Stimulated activated CD8-positive, alpha-beta memory T cell treated with anti-CD3 and anti-CD28 coated beads, Interleukin-15, amount 100 ng/mL, for 1 hour (primary cell): ENCODE measurements at regions not wholly inside any gene's neighbourhood (a gene's known extent, or its start where the extent isn't known, plus 50 kb on each side); places are given as distances from the start of the nearest gene placed in this dataset.
"Not testable (repeated sequence)": the region's sequence is repeated elsewhere in the genome, so short reads cannot be mapped to it uniquely, and the experiment has no call there.

Source experiments
- DNase-seq: peaks from one replicate; pipeline ENCODE4 v3.0.0-alpha.2; 2020; ENCODE audit warnings: low read depth

GRCh38 chr15:62365795-62366442 is 200.8 kb upstream of the C2CD4B start:
- no peak for DNase-seq

GRCh38 chr15:62369454-62369853 is 204.4 kb upstream of the C2CD4B start:
- no peak for DNase-seq

GRCh38 chr15:62371683-62372082 is 206.6 kb upstream of the C2CD4B start:
- DNase-seq: not testable (repeated sequence)

- DNase-seq: no peak
These were observed 212.8 kb upstream of the C2CD4B start for GRCh38 chr15:62377736-62378480.

GRCh38 chr15:62378772-62379498 is 213.8 kb upstream of the C2CD4B start:
- DNase-seq: no peak

GRCh38 chr15:62380011-62380410 is 214.9 kb upstream of the C2CD4B start:
- no peak for DNase-seq

- DNase-seq: no peak
These were observed 217.0 kb upstream of the C2CD4B start for GRCh38 chr15:62382046-62382445.

- peak; percentile 4 for DNase-seq
These were observed 225.1 kb upstream of the C2CD4B start, which contains the start of gene TLN2 for GRCh38 chr15:62389885-62390790. TSS of gene TLN2 (plus strand) at chr15:62390550.

DNA sequence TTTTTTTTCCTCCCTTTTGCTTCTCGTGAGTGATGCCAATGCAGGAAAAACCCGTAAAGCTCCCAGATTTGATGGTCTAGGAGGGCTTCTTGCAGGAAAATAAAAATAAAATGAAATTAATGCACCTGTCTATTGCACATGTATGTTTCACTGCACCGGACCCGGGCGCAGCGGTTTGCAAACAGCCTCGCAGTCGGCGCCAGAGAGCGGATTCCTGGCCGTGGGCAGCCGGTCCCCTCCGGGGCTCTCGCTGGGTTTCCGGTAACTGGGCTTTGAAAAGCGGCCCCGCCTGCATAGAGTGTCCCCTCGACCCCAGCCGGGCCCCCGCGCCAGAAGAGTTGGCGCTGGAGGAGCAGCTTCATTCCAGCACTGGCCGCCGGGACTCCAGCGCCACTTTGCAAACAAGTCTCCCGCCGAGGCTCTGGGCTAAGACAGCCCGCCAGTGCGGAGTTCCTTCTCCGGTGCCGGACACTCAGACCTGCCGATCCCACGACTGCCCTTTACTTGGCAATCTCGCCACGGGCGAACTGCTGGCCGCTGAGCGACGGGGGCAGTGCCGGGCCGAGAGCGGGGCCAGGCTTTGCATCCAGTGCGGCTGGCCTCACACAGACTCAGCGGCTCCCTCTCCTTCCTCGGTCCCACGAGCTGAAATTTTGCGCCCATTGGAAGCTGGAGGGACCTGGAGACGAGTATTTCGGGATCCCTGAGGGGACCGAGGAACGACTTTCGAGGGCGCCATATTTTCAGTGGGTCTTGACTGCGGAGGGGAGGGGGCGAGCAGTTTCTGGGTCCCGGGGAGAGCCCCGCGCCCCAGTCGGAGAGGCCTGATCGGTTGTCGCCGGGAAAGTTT is 225.9 kb upstream of the C2CD4B start:
- no peak for DNase-seq

GRCh38 chr15:62391641-62392262 is 226.7 kb upstream of the C2CD4B start:
- DNase-seq: no peak

DNA sequence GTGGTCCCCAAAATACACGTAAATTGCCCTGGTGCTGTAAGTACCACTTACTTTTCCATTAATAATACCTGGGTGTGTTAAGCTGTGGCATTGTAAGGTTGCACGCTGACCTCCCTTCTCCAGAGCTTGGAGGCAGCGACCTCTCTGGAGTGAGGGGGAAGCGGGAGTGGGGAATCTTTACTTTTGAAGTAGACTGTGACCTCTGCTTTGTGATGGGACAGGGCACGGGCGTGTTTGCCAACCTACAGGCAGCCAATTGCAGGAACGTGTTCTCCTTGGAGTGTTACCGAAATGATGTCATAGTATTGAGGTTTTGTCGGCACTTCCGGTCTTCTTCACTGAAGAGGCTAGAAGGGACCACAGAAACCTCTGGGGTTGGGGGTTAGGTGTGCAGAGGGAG is 227.3 kb upstream of the C2CD4B start:
- no peak for DNase-seq

DNA sequence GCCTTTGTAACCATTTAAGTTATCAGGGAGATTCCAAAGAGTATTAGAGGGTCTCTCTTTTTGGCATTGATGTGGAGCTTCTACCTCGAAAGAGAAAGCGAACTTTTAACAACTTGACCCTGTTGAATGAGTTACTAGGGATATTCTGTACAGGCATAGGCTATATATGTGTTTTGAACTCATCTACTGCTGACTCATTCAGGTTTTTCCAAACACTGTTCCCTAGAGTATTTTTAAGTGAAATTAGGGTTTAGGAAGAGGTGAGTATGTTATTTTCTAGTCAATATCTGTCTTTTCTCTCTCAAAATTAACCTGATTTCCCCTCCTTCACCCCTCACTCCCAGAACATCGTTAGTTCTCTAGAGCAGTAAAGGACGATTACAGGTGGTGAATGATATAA is 228.1 kb upstream of the C2CD4B start:
- DNase-seq: no peak

GRCh38 chr15:62394079-62394478 is 229.0 kb upstream of the C2CD4B start:
- no peak for DNase-seq

DNA sequence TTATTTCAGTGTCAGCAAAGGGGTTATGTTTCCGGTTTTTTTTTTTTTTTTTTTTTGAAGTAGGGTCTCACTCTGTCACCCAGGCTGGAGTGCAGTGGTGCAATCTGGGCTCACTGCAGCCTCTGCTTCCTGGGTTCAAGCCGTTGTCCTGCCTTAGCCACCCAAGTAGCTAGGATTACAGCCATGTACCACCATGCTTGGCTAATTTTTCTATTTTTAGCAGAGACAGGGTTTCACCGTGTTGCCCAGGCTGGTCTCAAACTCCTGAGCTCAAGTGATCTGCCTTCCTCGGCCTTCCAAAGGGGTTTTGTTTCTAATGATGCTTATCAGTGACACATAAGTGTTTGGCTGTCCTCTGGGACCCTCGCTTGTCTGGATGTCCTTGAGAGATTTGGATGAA is 235.7 kb upstream of the C2CD4B start:
- DNase-seq: no peak

DNA sequence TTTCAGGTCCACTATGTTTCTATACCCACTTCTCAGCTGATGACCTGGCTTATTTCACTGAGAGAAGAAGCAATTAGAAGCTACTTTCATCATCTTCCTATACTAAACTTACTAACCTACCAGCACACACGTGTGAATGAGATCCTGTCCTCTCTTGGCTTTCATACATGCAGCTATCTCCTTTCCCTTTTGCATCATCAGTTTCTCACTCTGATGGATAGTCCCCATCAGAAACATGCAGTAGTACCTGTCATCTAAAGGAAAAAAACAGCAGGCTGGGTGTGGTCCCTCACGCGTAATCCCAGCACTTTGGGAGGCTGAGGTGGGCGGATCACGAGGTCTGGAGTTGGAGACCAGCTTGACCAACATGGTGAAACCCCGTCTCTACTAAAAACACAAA is 237.6 kb upstream of the C2CD4B start:
- no peak for DNase-seq

- DNase-seq: no peak
These were observed 238.2 kb upstream of the C2CD4B start for GRCh38 chr15:62403164-62403809.

- no peak for DNase-seq
These were observed 239.3 kb upstream of the C2CD4B start for GRCh38 chr15:62404194-62404985.

GRCh38 chr15:62406305-62406891 is 241.3 kb upstream of the C2CD4B start:
- no peak for DNase-seq

GRCh38 chr15:62407216-62407615 is 242.1 kb upstream of the C2CD4B start:
- no peak for DNase-seq
